ENCODE measurements at regions not wholly inside any gene's neighbourhood (a gene's known extent, or its start where the extent isn't known, plus 50 kb on each side); places are given as distances from the start of the nearest gene placed in this dataset.

DNA sequence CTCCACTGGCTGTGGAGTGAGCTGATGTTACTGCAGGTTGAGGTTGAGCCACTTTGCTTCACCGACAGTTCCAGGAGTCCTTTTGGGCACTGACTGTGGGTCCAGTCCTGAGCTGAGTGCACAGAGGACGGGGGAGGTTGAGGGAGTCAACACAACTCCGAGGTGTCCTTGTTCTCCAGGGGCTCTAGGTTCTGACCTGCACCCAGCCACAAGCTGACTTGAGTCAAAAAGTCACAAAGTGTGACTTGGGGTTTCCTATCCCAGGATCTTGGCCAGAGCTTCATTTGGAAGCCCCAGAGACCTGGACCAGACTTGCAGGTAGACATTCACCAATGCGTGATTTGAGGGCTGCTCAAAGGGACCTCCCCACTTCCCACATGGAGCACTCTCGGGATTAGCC is 95.0 kb downstream of the FAM43A start:
- TF ChIP-seq, protein P1, sequence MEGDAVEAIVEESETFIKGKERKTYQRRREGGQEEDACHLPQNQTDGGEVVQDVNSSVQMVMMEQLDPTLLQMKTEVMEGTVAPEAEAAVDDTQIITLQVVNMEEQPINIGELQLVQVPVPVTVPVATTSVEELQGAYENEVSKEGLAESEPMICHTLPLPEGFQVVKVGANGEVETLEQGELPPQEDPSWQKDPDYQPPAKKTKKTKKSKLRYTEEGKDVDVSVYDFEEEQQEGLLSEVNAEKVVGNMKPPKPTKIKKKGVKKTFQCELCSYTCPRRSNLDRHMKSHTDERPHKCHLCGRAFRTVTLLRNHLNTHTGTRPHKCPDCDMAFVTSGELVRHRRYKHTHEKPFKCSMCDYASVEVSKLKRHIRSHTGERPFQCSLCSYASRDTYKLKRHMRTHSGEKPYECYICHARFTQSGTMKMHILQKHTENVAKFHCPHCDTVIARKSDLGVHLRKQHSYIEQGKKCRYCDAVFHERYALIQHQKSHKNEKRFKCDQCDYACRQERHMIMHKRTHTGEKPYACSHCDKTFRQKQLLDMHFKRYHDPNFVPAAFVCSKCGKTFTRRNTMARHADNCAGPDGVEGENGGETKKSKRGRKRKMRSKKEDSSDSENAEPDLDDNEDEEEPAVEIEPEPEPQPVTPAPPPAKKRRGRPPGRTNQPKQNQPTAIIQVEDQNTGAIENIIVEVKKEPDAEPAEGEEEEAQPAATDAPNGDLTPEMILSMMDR (IDR thresholded peaks at IDR 0.05; ENCODE audit: extremely low read depth, low read depth, low read length) = no peak
- no peak for DNase-seq (ENCODE audit: insufficient read length, low spot score, missing footprints)

DNA sequence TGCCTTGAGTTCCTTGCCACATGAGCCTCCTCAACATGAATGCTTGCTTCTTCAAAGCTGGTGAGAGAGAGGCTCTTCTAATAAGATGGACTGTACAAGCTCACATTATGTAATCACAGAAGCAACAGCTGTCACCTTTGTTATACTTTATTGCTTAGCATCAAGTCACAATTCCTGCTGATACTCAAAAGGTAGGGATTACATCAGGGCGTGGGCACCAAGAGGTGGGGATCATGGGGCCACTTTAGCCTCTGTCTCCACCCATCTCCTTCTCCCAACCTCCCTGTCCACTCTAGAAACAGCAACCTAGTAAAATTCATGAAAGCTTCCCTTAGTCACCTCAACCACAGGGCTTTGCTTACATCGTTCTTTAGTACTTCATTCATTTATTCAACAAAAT is 95.9 kb downstream of the FAM43A start:
- H3K27ac ChIP-seq (ENCODE audit: low read depth, low read length) = no peak overlapping the region
- TF ChIP-seq, protein P1 (IDR thresholded peaks at IDR 0.05; ENCODE audit: extremely low read depth, low read depth, low read length) = no peak
- no peak for DNase-seq (ENCODE audit: insufficient read length, low spot score, missing footprints)

More for the DNA sequence above, 95.0 kb downstream of the FAM43A start:
- Histone ChIP-seq H3K27ac (ENCODE audit: low read depth, low read length) (no peak overlapping the region), H4K20me1 (ENCODE audit: insufficient read depth, low read length) (no peaks in the 10 kb centered on the region), H3K79me2 (ENCODE audit: insufficient read depth, low read length) (no peaks in the 10 kb centered on the region), H3K4me1 (ENCODE audit: insufficient read depth, low read length) (peaks cover 28% of the 10 kb centered on the region), H3K9me3 (ENCODE audit: low read depth, low read length) (no peaks in the 10 kb centered on the region), H3K4me2 (ENCODE audit: insufficient read depth, low read length) (no peak overlapping the region), H3K27me3 (ENCODE audit: insufficient read depth, low read length) (peaks cover 3% of the 10 kb centered on the region), H3K4me3 (ENCODE audit: insufficient read depth, low read length) (no peak overlapping the region), H2AFZ (ENCODE audit: low read length) (no peak overlapping the region), H3K36me3 (ENCODE audit: insufficient read depth, low read length) (no peaks in the 10 kb centered on the region)

DNA sequence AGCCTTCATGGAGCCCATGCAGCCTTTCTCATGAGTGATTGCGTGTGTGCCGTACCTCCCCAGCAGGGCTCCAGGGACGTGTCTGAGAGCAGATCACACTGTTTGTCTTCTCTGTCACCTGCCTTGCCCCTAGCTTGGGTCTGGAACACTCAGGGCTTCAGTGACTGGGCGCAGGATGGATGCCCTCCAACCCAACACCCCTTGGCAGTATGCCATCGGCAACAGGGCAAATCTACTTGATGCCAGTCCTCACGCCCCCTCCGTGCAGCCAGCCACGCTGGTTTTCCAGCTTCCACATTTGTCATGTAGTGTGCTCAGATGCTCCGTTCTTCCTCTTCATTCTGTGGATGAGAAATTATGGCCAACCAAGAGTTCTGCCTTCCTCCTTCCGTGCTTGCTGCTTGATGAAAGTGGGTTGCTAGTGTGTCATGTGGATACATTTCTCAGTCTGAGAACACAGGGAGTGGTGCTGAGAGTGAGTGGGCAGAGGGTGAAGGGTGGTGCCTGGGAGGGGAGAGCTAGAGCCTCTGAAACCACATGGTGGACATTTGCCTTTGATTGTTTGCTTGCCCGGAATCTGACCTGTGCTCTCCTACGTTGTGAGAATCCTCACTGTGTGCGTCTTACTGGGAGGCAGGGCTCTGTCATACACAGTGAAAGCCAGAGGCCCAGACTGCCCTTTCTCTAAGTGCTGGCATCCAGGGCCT is 97.2 kb downstream of the FAM43A start:
- H3K4me1 ChIP-seq (ENCODE audit: insufficient read depth, low read length) = peaks cover 28% of the 10 kb centered on the region
- no peaks in the 10 kb centered on the region for H4K20me1 ChIP-seq (ENCODE audit: insufficient read depth, low read length)
- peak overlapping the region; percentile 35 for H3K4me2 ChIP-seq (ENCODE audit: insufficient read depth, low read length)
- H2AFZ ChIP-seq (ENCODE audit: low read length) = peak overlapping the region; percentile 89
- H3K79me2 ChIP-seq (ENCODE audit: insufficient read depth, low read length) = no peaks in the 10 kb centered on the region
- peak overlapping the region; percentile 2 for H3K4me3 ChIP-seq (ENCODE audit: insufficient read depth, low read length)
- DNase-seq (ENCODE audit: insufficient read length, low spot score, missing footprints) = peak; percentile 95
- TF ChIP-seq, protein P1 (IDR thresholded peaks at IDR 0.05; ENCODE audit: extremely low read depth, low read depth, low read length) = no peak
- H3K27me3 ChIP-seq (ENCODE audit: insufficient read depth, low read length) = no peaks in the 10 kb centered on the region
- no peaks in the 10 kb centered on the region for H3K9me3 ChIP-seq (ENCODE audit: low read depth, low read length)
- peak overlapping the region; percentile 79 for H3K27ac ChIP-seq (ENCODE audit: low read depth, low read length)
- H3K36me3 ChIP-seq (ENCODE audit: insufficient read depth, low read length) = no peaks in the 10 kb centered on the region

More for the DNA sequence above, 95.9 kb downstream of the FAM43A start:
- Histone ChIP-seq H3K4me1 (ENCODE audit: insufficient read depth, low read length) (peaks cover 28% of the 10 kb centered on the region), H3K79me2 (ENCODE audit: insufficient read depth, low read length) (no peaks in the 10 kb centered on the region), H3K9me3 (ENCODE audit: low read depth, low read length) (no peaks in the 10 kb centered on the region), H4K20me1 (ENCODE audit: insufficient read depth, low read length) (no peaks in the 10 kb centered on the region), H3K4me2 (ENCODE audit: insufficient read depth, low read length) (no peak overlapping the region), H2AFZ (ENCODE audit: low read length) (no peak overlapping the region), H3K27me3 (ENCODE audit: insufficient read depth, low read length) (peaks cover under 1% of the 10 kb centered on the region), H3K36me3 (ENCODE audit: insufficient read depth, low read length) (no peaks in the 10 kb centered on the region), H3K4me3 (ENCODE audit: insufficient read depth, low read length) (no peak overlapping the region)

DNA sequence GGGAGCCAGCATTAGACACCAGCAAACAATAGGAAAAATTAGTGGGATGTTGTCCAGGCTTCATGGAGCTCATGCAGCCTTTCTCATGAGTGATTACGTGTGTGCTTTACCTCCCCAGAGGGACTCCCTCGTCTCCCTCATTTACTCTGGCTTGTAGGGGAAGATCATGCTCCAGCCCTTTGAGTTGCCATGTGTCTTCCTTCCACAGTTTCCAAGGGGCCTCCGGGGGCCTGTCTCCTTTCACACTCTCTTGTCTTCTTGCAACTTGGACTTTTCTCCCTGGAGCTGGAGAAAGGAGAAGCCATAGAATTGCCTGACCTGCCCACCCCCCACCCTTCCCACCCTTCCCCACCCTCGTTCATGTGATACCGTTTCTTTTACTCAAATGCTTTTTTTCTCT is 98.7 kb downstream of the FAM43A start:
- no peak overlapping the region for H3K4me3 ChIP-seq (ENCODE audit: insufficient read depth, low read length)
- H2AFZ ChIP-seq (ENCODE audit: low read length) = no peak overlapping the region
- TF ChIP-seq, protein P1 (IDR thresholded peaks at IDR 0.05; ENCODE audit: extremely low read depth, low read depth, low read length) = no peak
- peaks cover 25% of the 10 kb centered on the region for H3K4me1 ChIP-seq (ENCODE audit: insufficient read depth, low read length)
- no peaks in the 10 kb centered on the region for H3K79me2 ChIP-seq (ENCODE audit: insufficient read depth, low read length)
- H3K27me3 ChIP-seq (ENCODE audit: insufficient read depth, low read length) = no peaks in the 10 kb centered on the region
- H3K27ac ChIP-seq (ENCODE audit: low read depth, low read length) = no peak overlapping the region
- H3K4me2 ChIP-seq (ENCODE audit: insufficient read depth, low read length) = no peak overlapping the region
- no peak for DNase-seq (ENCODE audit: insufficient read length, low spot score, missing footprints)
- no peaks in the 10 kb centered on the region for H3K36me3 ChIP-seq (ENCODE audit: insufficient read depth, low read length)
- H4K20me1 ChIP-seq (ENCODE audit: insufficient read depth, low read length) = no peaks in the 10 kb centered on the region
- no peaks in the 10 kb centered on the region for H3K9me3 ChIP-seq (ENCODE audit: low read depth, low read length)
